22Rv1 (cell line): ENCODE measurements at regions not wholly inside any gene's neighbourhood (a gene's known extent, or its start where the extent isn't known, plus 50 kb on each side); places are given as distances from the start of the nearest gene placed in this dataset.

Experiments
- ZFX ChIP-seq: fragments of 450-650 bp; IDR thresholded peaks from 2 replicates; pipeline ENCODE4 v1.6.1; 2017; ENCODE audit warnings: antibody characterized with exemption, borderline replicate concordance
- TF ChIP-seq, protein P1 (sequence below): fragments of 450-650 bp; IDR thresholded peaks from 2 replicates; pipeline ENCODE4 v1.5.1; 2017; ENCODE audit warnings: mild to moderate bottlenecking

DNA sequence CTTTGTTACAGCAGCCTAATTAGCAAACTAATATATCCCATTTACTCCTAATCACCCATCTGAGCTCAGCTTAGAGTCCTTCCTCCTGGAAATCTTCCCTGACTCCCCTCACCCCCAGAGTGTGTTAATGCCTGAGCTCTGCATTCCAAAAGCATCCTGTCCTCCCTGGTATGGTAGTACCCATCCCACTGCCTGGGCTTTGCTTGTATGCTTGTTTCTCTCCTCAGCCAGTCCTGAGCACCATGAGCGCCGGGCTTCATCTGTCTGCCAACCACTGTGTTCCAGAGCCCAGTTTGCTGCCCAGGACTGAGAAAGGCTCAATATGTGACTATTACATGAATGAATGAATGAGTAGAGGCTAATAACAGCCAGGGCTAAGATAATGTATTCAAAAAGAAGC, 272.4 kb downstream of the CDK5RAP2 start:
- TF ChIP-seq, protein P1, sequence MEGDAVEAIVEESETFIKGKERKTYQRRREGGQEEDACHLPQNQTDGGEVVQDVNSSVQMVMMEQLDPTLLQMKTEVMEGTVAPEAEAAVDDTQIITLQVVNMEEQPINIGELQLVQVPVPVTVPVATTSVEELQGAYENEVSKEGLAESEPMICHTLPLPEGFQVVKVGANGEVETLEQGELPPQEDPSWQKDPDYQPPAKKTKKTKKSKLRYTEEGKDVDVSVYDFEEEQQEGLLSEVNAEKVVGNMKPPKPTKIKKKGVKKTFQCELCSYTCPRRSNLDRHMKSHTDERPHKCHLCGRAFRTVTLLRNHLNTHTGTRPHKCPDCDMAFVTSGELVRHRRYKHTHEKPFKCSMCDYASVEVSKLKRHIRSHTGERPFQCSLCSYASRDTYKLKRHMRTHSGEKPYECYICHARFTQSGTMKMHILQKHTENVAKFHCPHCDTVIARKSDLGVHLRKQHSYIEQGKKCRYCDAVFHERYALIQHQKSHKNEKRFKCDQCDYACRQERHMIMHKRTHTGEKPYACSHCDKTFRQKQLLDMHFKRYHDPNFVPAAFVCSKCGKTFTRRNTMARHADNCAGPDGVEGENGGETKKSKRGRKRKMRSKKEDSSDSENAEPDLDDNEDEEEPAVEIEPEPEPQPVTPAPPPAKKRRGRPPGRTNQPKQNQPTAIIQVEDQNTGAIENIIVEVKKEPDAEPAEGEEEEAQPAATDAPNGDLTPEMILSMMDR = no peak
- TF ChIP-seq ZFX = no peak
